HG02588 (cell line): ENCODE measurements at regions not wholly inside any gene's neighbourhood (a gene's known extent, or its start where the extent isn't known, plus 50 kb on each side); places are given as distances from the start of the nearest gene placed in this dataset.

ENCODE experiments used
- ATAC-seq: cut with Tn5 transposase; IDR thresholded peaks from one replicate; pipeline ENCODE4 v1.9.1; 2021; ENCODE audit warnings: mild to moderate bottlenecking, moderate library complexity; ENCODE audit not compliant: unreplicated experiment

DNA sequence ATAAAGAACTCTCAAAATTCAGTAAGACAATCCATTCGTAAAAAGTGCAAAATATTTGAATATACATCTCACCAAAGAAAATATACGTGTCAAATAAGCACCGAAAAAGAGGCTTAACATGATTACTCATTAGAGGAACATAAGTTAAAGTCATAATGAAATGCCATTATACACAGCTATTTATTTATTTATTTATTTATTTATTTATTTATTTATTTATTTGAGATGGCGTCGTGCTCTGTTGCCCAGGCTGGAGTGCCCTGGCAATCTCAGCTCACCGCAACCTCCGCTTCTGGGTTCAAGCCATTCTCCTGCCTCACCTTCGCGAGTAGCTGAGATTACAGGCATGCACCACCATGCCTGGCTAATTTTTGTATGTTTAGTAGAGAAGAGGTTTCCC is 203.6 kb upstream of the UBASH3B start:
- no peak for ATAC-seq

DNA sequence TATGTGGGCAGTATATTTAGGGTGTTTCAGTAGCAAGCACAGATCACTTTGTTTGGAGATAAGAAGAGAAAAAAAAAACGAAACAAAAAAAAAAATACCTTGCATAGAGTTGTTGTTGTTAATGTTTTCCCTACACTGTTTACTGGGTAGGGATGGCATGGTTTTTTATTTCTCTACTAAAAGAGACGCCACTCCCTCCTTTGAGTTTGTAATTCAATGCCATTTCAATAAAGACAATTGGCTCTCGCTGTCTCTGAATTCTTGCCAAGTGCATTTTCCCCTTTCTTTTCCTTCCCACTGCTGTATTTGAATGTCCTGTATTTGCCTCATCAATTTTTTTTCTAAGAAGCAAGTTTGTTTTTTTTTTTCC is 213.9 kb upstream of the UBASH3B start:
- ATAC-seq, result no peak

- ATAC-seq, result no peak
These were observed 214.5 kb upstream of the UBASH3B start for GRCh38 chr11:122440811-122441665.

DNA sequence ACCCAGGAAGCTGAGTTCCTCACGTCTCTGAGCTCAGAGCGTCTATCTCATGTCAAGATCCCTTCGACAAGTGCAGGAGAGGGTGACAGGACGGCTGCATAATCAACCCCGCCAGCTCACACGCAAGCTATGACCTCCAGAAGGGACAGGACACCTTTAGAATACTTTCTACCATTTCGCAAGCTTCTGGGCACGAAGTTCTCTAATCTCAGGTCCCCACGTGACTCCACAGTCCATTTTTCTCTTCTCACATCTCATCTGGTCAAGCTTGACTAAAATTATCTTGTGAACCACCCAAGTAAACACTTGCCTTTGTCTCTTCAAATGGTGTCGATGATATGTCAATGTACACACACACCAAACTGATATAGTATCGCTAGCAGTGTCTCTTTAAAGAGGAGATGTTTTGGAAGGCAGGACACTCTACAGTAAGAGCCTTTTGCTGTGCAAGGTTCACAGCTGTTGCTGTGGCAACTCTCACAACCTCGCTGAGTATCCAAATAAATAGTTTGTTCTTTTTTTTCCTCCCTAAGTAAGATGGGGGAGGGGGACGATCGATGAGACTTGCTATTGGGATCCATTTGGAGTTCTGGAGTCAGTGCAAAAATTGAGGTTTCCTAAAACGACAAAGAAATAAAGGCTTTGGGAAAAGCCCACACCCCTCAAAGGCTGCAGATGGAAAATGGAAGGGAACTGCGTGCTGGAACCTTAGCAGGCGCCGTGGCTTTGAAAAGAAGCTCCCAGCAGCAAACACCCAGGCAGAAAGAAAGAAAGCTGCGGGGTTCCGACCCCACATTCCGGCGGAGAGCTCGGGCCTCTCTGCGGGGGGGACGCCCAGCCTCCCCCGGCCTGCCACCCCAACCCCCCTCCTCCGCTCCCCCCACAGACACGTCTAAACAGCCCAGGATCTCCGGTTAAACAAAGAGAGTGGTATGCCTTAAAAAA is 215.4 kb upstream of the UBASH3B start:
- no peak for ATAC-seq

- ATAC-seq, result no peak
These were observed 219.3 kb upstream of the UBASH3B start for GRCh38 chr11:122436188-122436555.

GRCh38 chr11:122435540-122436187 is 219.9 kb upstream of the UBASH3B start:
- ATAC-seq, result no peak

DNA sequence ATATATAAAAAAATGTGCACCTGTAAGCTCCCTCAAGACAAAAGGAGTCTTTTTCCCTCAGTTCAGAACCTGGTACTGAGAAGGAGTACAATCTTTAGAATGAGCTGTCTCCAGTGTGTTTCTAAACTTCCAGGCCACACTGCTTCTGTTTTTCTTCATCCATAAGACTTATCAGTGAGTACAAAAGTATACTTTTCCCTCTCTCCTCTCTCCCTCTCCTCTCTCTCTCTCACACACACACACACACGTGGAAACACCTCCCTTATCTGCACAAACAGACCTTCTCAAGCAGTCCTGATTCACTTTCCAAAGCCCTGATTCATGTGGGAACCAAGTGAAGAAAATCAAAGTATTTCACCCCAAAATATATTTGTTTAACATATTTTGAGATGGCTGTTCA is 220.7 kb upstream of the UBASH3B start:
- no peak for ATAC-seq

- ATAC-seq, result no peak
These were observed 225.0 kb upstream of the UBASH3B start for GRCh38 chr11:122430490-122430889.

DNA sequence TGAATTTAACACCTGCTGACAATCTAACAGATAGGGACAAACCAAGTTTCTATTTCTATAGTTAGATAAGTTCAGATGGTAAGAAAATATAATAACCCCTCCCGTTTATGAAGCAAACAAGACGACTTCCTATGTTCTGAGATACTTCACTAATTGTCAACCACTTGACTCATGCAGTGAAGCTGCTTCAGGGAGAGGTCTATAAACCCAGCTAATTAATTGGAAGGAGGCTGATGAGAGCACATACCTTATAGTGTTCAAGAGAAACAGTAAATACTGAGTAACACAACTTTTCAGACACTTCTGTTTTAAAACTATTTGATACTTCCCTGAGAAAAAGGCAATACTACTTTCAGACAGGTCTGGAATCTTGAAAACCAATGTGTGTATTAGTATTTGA is 229.4 kb upstream of the UBASH3B start:
- ATAC-seq, result no peak

DNA sequence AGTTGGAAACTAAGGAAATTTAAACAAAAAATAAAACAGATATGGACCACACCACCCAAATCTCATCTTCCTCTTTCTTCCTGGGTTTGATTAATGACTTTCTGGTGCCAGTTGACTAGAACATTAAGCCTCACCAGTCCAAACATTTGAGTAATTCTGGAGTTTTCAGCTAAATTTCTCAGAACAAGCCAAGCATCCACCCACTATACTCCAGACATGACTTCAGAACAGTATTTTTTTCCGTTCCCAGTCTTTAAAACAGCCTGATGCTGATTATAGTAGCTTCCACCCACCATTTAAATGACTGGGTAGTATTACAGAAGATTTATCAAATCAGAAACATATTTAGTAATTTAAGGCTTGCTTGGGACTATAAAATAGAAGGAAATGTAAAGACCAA is 230.9 kb upstream of the UBASH3B start:
- ATAC-seq, result no peak

DNA sequence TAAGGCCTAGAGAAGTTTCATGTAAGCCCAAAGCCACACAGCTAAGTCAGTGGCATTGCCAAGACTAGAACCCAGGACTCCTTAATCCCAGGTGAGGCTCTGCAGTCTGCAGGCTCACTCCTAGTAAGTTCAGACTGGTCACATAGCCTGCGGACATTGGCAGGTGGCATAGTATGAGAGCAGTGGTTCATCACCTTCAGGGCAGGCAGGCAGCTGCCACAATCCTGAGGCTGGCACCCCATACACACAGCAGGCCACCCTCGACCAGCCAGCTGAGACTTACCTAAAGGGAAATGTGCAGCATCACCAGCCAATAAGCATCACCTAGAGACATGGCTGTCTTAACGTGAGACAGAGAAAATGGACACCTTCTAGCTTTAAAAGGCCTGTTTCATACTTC is 231.6 kb upstream of the UBASH3B start:
- ATAC-seq, result no peak

GRCh38 chr11:122423273-122423672 is 232.2 kb upstream of the UBASH3B start:
- ATAC-seq, result no peak

DNA sequence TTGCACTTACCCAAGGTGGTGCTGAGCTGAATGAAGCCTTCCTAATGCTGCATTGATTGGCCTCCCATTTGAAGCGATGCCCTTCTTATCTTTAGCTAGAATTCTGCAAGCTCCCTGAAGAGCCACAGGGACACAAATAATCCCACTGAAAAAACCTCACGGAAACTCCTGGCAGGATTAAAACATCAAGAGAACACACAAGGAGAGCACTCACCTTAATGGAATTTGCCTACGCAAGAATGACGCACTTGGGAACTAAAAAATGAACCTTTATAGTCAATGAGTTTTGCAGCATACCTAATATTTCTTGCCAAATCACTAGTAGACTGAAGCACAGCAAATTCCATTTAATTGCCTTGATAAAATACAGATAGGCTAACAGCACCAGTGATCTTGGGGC is 232.8 kb upstream of the UBASH3B start:
- no peak for ATAC-seq

DNA sequence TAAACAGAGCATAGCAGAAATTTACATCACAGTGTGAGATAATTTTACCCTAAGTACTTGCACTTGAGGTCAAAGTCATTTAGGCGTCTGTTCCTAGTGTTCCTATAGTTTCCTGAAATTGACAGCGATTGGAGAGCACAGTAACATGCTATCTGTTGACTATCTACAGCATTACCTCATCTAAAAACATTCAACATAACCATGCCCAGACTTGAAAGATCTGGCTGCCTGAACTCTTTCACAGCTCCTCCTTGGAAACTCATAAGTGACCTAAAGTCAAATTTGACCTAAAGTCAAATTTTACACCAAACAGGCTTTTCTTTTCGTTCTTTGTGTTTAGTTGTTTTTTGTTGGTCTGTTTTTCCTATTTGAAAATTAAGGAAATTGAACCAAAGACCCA is 233.8 kb upstream of the UBASH3B start:
- no peak for ATAC-seq

GRCh38 chr11:122418032-122418431 is 237.5 kb upstream of the UBASH3B start:
- no peak for ATAC-seq

GRCh38 chr11:122414406-122415018 is 241.0 kb upstream of the UBASH3B start:
- no peak for ATAC-seq

GRCh38 chr11:122413677-122414076 is 241.8 kb upstream of the UBASH3B start:
- ATAC-seq, result no peak

GRCh38 chr11:122412581-122412980 is 242.9 kb upstream of the UBASH3B start:
- no peak for ATAC-seq

GRCh38 chr11:122406466-122406865 is 249.1 kb upstream of the UBASH3B start:
- ATAC-seq, result no peak

DNA sequence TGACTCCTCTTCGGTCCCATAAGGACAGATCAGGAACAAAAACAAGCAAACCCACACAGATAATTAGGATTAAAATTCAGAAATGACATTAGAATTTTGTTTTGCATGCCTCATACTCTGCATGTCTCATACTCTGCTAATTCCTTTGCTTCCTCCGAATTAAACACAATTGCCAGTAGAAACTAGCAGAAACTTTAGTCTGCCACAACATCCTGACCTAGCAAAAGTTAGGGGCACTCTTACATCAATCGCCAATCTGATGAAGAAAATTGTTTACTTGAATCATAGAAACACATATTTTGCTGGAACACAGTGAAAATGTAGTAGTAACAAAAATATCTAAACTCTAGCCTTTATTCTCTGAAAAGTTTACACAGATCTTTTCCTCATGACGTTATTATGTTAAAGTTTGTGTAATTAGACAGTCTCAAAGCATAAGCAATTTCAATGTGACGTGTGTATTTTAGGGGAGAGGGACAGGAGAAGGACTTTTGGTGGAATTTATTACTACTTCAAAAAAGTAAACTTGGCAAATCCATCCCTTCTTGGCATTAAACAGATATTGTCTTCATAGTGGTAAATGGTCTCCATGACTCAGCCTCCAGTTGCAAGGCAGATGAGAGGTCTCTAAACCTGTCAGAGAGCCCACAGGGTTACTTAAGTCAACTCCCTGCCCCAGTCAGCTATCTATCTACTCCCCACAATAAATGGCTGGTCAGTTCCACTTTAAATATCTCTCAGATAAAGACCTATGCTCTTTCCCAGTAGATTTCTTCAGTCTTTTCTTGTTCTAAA is 249.8 kb upstream of the UBASH3B start:
- no peak for ATAC-seq
